Mucosa of rectum (tissue), 2 donors: ENCODE measurements at regions not wholly inside any gene's neighbourhood (a gene's known extent, or its start where the extent isn't known, plus 50 kb on each side); places are given as distances from the start of the nearest gene placed in this dataset.
"Not testable (repeated sequence)": the region's sequence is repeated elsewhere in the genome, so short reads cannot be mapped to it uniquely, and the experiment has no call there.

ENCODE experiments used
- H3K27ac ChIP-seq, 2 donors: one replicate each; pipeline ENCODE4 v1.7.0; 2013; ENCODE audit warnings: inconsistent platforms in 2 of 2, low read depth in 2 of 2, low read length in 2 of 2
- H3K27me3 ChIP-seq, 2 donors: one replicate each; pipeline ENCODE4 v1.7.0; 2013; ENCODE audit warnings: low read length in 2 of 2; ENCODE audit not compliant: control insufficient read depth in 2 of 2, insufficient read depth in 2 of 2
- H3K36me3 ChIP-seq, 2 donors: one replicate each; pipeline ENCODE4 v1.7.0; 2013; ENCODE audit warnings: low read length in 2 of 2; ENCODE audit not compliant: control insufficient read depth in 2 of 2, insufficient read depth in 2 of 2
- H3K4me1 ChIP-seq, 2 donors: one replicate each; pipeline ENCODE4 v1.7.0; 2013; ENCODE audit warnings: low read length in 2 of 2, mild to moderate bottlenecking in 1 of 2; ENCODE audit not compliant: control insufficient read depth in 2 of 2, insufficient read depth in 2 of 2
- H3K4me3 ChIP-seq, 2 donors: one replicate each; pipeline ENCODE4 v1.7.0; 2013; ENCODE audit warnings: low read length in 2 of 2
- H3K9ac ChIP-seq, 2 donors: one replicate each; pipeline ENCODE4 v1.7.0; 2013; ENCODE audit warnings: low read length in 2 of 2, low read depth in 1 of 2, mild to moderate bottlenecking in 1 of 2
- H3K9me3 ChIP-seq, 2 donors: one replicate each; pipeline ENCODE4 v1.7.0; 2013; ENCODE audit warnings: low read length in 2 of 2; ENCODE audit not compliant: control insufficient read depth in 2 of 2
- donor health status: healthy.
- donor health status: Normal muscosa, but diverticular disease.

GRCh38 chr6:115442323-115442722 lies 618.4 kb downstream of the FRK start:
- Histone ChIP-seq H3K27ac (no peak overlapping the region), H3K36me3 (no peaks in the 10 kb centered on the region), H3K27me3 (no peaks in the 10 kb centered on the region), H3K9me3 (no peaks in the 10 kb centered on the region), H3K4me3 (no peak overlapping the region), H3K4me1 (no peaks in the 10 kb centered on the region), H3K9ac (no peak overlapping the region)

GRCh38 chr6:115441651-115442050 lies 619.0 kb downstream of the FRK start:
- no peak overlapping the region for H3K9ac ChIP-seq
- no peak overlapping the region for H3K4me3 ChIP-seq
- no peaks in the 10 kb centered on the region for H3K9me3 ChIP-seq
- no peaks in the 10 kb centered on the region for H3K36me3 ChIP-seq
- H3K27ac ChIP-seq = no peak overlapping the region
- no peaks in the 10 kb centered on the region for H3K4me1 ChIP-seq
- H3K27me3 ChIP-seq = no peaks in the 10 kb centered on the region

- H3K9ac ChIP-seq = no peak overlapping the region
- no peaks in the 10 kb centered on the region for H3K27me3 ChIP-seq
- H3K4me3 ChIP-seq = no peak overlapping the region
Observed at GRCh38 chr6:115415378-115415777, 645.3 kb downstream of the FRK start.

GRCh38 chr6:115414916-115415315 lies 645.8 kb downstream of the FRK start:
- H3K4me3 ChIP-seq, H3K9ac ChIP-seq, H3K27me3 ChIP-seq, H3K4me1 ChIP-seq, H3K36me3 ChIP-seq, H3K27ac ChIP-seq, H3K9me3 ChIP-seq: not testable (repeated sequence)

More at GRCh38 chr6:115415378-115415777, 645.3 kb downstream of the FRK start:
- Histone ChIP-seq H3K9me3 (no peaks in the 10 kb centered on the region), H3K27ac (no peak overlapping the region), H3K36me3 (no peaks in the 10 kb centered on the region), H3K4me1 (no peaks in the 10 kb centered on the region)

- Histone ChIP-seq H3K27ac (no peak overlapping the region), H3K9me3 (no peaks in the 10 kb centered on the region), H3K4me1 (no peaks in the 10 kb centered on the region), H3K9ac (no peak overlapping the region), H3K4me3 (no peak overlapping the region), H3K36me3 (no peaks in the 10 kb centered on the region), H3K27me3 (no peaks in the 10 kb centered on the region)
Observed at GRCh38 chr6:115411756-115412155, 648.9 kb downstream of the FRK start.

- H3K9me3 ChIP-seq = no peaks in the 10 kb centered on the region
- H3K36me3 ChIP-seq = no peaks in the 10 kb centered on the region
- H3K4me3 ChIP-seq = no peak overlapping the region
- H3K27ac ChIP-seq = no peak overlapping the region
- no peaks in the 10 kb centered on the region for H3K4me1 ChIP-seq
- no peaks in the 10 kb centered on the region for H3K27me3 ChIP-seq
- H3K9ac ChIP-seq = no peak overlapping the region
Observed at GRCh38 chr6:115404446-115404845, 656.2 kb downstream of the FRK start.

GRCh38 chr6:115398607-115399006 lies 662.1 kb downstream of the FRK start:
- peaks cover 0 to 2% of the 10 kb centered on the region in 2 donors for H3K9me3 ChIP-seq
- H3K4me3 ChIP-seq = no peak overlapping the region
- H3K36me3 ChIP-seq = no peaks in the 10 kb centered on the region
- no peaks in the 10 kb centered on the region for H3K27me3 ChIP-seq
- no peaks in the 10 kb centered on the region for H3K4me1 ChIP-seq
- H3K27ac ChIP-seq = no peak overlapping the region
- no peak overlapping the region for H3K9ac ChIP-seq

GRCh38 chr6:115396112-115396906 lies 664.4 kb downstream of the FRK start:
- Histone ChIP-seq H3K4me1 (no peaks in the 10 kb centered on the region), H3K36me3 (no peaks in the 10 kb centered on the region), H3K4me3 (no peak overlapping the region), H3K9ac (no peak overlapping the region), H3K27me3 (no peaks in the 10 kb centered on the region), H3K9me3 (peaks cover 0 to 2% of the 10 kb centered on the region in 2 donors), H3K27ac (no peak overlapping the region)

GRCh38 chr6:115393821-115394220 lies 666.9 kb downstream of the FRK start:
- H3K36me3 ChIP-seq = no peaks in the 10 kb centered on the region
- H3K4me1 ChIP-seq = no peaks in the 10 kb centered on the region
- H3K27me3 ChIP-seq = no peaks in the 10 kb centered on the region
- peaks cover 0 to 2% of the 10 kb centered on the region in 2 donors for H3K9me3 ChIP-seq
- H3K27ac ChIP-seq = no peak overlapping the region
- no peak overlapping the region for H3K9ac ChIP-seq
- no peak overlapping the region for H3K4me3 ChIP-seq

- Histone ChIP-seq H3K9ac (no peak overlapping the region), H3K4me3 (no peak overlapping the region), H3K9me3 (no peaks in the 10 kb centered on the region), H3K36me3 (no peaks in the 10 kb centered on the region), H3K27ac (no peak overlapping the region), H3K27me3 (no peaks in the 10 kb centered on the region), H3K4me1 (no peaks in the 10 kb centered on the region)
Observed at GRCh38 chr6:115370202-115370601, 690.5 kb downstream of the FRK start.
